NOMO-1 treated with DMSO at 0.1 percent for 48 hours (cell line): ENCODE measurements at regions not wholly inside any gene's neighbourhood (a gene's known extent, or its start where the extent isn't known, plus 50 kb on each side); places are given as distances from the start of the nearest gene placed in this dataset.
"Not testable (repeated sequence)": the region's sequence is repeated elsewhere in the genome, so short reads cannot be mapped to it uniquely, and the experiment has no call there.

Experiments used
- DNase-seq: peaks from one replicate; lab custom pipeline; 2025; ENCODE audit not compliant: unreplicated experiment; lab: John Stamatoyannopoulos, UW

DNA sequence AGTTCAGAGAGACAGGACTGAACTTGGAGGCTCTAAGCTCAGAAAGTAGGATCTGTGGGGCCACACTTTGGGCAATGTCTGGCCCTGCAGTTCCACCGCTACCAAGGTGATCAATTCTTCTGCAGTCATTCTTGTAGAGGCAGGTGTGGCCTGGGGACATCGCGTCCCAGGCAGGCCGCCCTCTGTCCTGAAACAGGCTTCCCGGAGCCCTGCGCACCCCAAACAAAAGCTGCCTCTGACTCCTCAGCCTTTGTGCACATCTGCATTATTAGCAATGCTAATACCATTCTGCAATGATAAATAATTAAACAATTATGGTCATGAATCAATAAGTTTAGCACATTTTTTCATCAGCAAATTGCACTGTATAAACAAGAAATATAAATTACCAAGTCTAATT, 160.2 kb downstream of the URI1 start:
- no peak for DNase-seq

DNA sequence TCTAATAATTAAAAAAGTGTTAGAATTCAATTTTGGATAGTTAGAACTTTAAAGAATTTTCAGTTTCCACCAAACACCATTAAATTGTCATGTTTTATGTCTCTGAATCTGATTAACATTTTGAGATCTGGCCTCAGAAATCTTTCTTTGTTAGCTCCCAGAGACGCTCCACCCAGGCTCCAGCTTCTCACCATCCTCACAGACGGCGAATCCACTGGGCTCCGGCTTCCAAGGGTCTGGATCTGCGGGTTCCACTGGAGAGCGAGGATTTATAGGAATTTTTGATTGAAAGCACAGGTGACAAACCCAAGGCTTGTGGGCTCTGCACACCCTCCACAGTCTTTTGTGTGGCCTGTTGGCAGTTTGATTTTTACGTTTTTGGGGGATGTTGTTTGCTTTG, 160.6 kb downstream of the URI1 start:
- DNase-seq: no peak

DNA sequence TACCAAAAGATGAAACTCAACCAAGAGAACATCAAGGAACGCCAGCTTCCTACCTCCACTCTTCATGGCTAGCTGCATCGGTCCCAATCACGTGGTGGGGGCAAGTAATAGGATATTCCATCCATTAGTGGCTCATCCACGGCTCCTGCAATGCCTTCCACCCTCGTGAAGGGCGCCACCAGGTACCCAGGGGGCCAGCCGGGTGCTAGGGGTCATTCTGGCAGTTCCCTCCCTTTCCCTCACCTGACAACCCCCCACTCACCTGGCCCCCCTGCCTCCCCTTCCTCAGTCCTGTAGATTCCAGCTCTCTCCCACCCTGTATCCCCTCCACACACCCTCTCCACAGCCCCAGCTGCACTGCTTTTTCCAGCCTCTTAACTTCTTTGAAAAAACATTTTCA, 161.9 kb downstream of the URI1 start:
- no peak for DNase-seq

DNA sequence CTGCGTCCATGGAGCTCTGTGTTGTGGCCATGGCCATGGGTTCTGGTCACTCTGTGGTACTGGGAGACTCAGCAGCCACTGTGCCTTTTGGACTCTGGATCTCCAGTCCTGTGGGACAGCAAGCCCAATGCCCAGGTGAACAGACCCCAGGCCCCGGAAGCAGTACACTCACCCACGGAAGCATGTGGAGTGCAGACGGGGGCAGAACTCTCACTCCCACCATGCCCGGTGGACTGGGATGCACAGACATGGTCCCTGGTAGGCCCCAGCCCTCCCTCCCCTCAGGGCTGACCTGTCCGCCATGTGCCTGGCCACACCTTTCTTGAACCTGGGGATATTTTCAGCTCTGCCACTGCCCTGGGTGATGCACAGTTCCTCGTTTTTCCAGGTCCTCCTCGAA, 163.3 kb downstream of the URI1 start:
- no peak for DNase-seq

DNA sequence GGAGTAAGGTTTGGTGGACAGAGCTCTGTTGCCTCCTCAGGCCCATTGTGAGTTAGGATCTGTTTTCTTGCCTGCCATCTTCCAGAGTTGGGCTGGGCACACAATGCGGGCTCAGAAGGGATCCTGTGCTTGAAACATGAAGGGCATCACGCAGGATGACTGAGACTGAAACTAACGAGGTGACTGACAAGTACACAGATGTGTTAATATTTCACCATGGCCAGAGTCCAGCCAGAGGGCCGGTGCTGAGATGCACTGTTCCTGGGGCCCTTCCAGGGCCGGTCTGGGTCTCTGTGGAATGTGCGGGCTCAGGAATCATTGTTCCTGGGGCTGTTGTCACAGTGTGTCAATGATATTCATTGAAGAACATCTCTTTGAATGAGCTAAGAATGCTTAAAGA, 163.7 kb downstream of the URI1 start:
- DNase-seq: no peak

DNA sequence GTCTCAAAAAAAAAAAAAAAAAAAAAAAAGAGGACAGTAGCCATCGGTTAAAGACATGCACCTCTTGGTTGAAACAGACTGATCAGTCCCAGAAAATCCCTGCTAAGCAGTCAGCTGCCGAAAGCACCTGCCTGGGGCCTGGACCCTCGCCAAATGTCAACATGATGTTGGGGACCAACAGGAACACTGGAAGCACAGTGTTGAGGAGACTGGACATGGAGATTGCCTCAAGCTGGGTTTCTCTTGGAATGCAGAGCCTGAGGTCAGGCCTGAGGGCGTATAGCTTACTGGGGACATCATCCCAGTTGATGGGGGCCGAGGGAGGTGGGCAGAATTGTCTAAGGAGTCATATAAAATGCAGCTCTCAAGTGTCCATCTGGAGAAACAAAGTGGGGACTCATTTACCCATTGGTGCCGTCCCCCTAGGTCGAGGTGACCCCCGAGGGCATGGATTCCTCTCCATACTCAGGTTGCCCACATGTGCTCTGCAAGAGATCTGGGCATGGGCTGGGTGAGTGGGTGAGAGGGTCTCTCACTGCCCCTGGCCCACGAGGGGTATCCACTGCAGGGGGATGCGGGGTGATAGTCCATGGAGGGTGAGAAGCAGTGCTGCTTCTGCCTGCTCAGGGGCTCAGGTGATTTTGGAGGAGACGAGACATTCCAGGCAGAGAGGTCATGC, 164.5 kb downstream of the URI1 start:
- DNase-seq: no peak

DNA sequence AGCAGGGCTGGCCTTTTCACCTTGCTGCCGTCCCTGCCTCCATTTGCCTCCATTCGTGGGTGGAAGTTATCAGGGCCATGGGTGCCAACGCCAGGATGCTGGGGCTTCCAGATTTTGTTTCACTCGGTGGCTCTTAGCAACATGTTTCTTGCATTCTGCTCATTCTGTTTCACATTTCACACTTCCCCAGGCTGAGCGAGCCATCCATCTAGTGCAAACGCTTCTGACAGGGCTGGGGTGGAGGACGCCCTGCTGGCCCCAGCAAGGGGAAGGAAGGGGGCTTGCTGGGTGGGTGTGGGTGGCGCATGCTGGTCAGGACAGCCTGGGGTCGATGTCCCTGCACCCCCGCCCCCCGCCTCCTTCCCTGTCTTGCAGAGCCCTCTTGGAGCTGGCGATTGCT, 165.2 kb downstream of the URI1 start:
- DNase-seq: no peak

DNA sequence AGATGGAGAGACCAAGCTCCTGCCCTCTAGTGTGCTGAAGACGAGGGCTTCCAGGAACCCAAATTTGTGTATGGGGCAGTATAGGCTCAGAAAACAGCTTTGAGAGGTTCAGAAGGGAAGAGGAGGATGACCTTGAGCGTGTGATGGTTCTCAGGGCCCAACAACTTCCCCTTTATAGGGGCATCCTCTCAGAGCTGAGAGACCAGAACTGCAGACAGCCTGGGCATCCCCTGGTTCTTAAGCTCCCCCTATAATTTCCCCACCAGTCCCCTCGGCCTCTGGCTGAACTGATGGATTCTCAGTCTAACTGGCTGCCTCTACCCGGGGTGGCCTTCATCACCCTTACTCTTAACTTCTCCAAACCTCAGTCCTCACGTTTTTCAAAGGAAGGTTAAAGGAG, 167.5 kb downstream of the URI1 start:
- no peak for DNase-seq

DNA sequence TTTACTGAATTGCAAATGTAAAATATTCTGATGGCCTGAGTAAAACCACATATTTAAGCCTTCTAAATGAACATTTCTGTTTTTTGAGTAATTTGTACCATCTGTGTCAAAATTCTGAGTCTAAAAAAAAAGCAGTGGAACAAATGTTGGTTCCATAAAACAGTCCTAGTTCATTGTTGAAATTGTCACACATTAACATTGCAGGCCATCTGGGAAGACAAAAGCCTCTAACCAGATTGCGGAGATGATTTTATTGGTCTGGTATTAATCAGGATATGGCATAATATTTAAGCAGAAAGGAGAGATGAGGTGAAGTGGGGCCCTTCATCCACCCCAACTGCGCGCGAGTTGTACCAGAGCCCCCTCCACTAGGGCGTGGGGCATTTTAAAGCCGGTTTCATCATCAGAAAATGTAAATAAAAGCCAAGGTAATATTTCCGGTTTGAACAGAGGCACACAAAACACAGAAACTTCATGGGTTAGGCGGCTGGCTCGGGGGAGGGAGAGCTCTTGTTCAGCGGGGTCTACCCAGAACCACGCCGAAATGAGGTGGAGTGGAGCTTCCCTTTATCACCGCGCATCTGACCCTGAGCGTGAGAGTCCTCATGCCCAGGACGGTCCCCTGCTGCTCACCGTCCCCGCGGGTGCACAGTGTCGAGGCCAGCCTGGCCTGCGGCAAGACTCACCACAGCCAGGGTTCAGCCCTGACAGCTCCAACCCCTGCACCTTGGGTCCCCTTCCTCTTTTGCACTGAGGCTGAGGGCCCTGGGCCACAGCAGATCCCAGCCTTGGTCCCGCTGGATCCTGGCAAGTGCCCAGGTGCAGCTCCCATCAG, 169.2 kb downstream of the URI1 start:
- DNase-seq: no peak

DNA sequence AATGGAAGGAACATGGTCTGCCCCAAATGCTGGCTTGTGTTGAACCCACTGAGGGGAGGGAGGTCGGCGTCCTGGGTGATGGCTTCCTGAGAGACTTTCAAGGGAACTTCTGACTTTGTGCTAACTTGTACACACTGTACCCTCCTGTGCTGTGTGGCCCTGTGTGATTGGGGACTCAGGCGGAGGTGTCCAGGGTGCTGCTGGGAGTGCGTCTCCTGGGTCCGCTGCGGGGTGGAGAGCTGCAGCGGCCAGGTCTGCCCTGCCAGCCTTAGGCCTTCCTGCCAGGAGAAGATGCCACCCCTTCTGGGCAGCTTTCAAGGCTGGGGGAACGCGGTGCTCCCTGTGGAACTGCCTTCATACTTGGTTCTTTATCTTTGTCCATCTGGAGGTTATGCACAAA, 170.1 kb downstream of the URI1 start:
- DNase-seq: no peak

DNA sequence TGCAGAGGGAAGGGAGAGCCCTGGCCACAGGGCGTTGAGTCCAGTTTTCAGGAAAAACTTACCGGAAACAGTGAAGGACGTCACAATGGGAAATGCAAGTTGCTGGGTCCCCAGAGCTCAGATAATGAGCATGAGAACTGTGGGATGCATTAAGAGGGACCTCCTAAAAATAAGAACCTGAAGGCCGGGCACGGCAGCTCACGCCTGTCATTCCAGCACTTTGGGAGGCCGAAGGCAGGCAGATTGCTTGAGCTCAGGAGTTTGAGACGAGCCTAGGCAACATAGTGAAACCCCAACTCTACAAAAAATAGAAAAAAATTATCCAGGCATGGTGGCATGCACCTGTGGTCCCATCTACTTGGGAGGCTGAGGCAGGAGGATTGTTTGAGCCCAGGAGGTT, 170.6 kb downstream of the URI1 start:
- no peak for DNase-seq

DNA sequence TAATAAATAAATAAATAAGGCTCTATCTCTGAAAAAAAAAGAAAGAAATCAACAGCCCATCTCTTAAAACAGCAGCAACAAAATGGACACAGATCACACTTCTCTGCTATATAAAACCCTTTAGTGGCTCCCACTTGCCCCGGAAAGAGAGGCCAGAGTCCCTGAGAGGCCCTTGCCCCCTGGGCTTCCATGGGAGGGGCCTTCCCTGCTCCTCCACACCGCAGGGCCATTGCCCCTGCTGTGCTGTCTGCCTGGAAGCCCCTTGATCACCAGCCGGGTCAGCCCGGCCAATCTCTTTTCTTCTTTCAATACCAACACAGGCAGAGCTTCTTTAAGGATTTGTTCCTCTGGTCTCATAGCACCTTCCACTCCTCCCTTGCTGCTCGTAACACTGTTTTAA, 171.1 kb downstream of the URI1 start:
- DNase-seq: no peak

DNA sequence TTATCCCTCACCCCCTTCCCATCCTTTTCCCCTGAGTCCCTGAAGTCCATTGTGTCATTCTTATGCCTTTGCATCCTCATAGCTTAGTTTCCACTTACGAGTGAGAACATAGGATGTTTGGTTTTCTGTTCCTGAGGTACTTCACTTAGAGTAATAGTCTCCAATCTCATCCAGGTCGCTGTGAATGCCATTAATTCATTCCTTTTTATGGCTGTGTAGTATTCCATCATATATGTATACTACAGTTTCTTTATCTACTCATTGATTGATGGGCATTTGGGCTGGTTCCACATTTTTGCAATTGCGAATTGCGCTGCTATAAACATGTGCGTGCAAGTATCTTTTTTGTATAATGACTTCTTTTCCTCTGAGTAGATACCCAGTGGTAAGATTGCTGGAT, 172.1 kb downstream of the URI1 start:
- DNase-seq: not testable (repeated sequence)

DNA sequence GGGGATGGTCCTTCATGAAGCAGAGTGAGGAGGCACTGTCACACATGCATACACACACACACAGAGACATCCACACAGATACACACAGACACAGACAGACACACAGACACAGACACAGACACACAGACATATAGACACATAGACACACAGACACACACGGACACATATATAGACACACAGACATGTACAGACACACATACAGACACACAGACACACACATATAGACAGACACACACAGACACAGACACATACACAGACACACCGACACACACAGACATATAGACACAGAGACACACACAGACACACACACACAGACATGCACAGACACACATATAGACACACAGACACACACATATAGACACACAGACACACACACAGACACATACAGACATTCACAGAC, 173.9 kb downstream of the URI1 start:
- DNase-seq: no peak

DNA sequence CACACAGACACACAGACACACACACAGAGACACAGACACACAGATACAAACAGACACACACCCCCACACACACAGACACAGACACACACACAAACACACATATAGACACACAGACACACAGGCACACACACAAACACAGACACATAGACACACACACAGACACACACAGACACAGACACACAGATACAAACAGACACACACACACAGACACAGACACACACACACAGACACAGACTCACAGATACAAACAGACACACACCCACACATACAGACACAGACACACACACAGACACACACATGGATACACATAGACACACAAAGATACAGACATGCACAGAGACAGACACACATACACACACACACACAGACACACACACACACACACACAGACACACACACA, 174.5 kb downstream of the URI1 start:
- no peak for DNase-seq

DNA sequence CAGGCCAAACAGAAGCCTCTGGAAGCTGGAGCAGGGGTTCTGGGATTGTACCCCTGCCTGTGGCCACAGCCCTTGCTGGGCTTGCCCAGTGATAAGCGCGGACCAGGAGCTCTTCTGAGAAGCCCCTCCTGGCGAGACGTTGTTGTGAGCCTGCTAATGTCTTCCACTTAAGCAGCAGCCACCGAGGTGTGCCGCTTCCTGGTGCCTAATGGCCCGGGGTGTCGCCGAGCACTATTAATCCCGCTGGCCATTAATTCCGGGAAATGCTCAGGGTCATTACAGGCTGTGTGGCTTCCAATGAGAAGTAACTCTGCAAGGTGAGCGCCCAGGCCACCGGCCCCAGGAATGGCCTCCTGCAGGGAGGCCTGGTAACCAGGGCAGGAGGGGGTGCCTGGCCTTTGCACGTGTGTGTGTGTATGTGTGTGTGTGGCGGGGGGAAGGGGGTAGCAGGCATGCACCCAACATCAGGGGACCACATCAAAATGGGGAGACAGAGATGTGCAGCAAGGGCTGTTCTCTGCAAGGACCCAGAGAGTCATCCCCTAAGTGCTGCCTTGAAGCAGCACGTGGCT, 175.0 kb downstream of the URI1 start:
- DNase-seq: no peak

DNA sequence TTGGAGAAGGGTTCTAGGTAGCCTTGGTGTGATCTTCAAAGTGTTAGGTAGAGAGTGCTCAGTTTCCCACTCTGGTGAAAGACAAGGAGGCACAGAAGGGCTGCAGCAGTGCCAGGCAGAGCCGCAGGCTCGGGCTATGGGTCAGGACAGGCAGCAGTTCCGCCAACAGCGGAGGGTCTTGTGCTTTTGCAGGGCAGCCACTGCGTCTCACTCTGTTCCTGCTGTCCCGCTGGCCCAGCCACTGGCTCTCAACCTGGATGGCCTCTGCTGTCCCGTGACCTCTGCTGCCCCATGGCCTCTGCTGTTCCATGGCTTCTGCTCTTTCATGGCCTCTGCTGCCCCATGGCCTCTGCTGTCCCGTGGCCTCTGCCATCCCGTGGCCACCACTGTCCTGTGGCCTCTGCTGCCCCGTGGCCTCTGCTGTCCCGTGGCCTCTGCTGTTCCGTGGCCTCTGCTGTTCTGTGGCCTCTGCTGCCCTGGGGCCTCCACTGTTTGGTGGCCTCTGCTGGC, 175.7 kb downstream of the URI1 start:
- DNase-seq: no peak

DNA sequence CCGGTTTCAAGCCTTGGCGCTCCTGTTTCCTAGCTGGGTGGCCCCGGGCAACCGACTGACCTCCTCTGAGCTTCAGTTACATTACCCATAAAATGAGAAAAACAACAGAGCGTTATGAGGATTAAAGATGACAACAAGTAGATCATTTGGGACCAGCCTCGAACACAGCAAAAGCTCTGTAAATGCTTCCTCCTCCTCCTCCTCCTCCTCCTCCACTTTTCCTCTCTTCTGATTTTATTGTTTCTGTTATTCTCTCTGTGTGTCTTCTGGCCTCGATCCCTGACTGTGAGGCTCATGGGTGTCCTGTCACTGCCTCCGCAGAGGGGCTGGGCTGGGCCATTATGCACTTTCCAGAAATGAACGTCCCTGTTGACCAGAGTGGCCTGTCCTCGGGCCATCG, 176.2 kb downstream of the URI1 start:
- no peak for DNase-seq

DNA sequence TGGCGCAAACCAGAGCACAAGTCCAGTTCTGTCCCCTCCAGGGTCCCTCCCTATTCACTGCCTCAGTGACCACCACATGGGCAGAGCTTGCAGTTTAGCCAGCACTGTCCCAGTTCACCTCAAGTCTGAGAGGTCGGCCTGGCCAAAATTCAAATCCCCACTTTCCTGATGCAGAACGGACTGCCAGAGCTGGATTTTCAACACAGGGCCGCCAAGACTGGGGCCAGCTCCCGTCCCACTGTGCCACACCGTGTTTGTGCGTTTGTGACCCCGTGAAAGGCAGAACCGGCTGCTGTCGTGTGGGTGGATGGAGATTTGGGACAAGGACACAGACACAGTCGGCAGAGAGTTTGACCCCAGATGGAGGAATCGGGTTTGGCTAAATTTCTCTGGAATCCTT, 176.7 kb downstream of the URI1 start:
- no peak for DNase-seq

DNA sequence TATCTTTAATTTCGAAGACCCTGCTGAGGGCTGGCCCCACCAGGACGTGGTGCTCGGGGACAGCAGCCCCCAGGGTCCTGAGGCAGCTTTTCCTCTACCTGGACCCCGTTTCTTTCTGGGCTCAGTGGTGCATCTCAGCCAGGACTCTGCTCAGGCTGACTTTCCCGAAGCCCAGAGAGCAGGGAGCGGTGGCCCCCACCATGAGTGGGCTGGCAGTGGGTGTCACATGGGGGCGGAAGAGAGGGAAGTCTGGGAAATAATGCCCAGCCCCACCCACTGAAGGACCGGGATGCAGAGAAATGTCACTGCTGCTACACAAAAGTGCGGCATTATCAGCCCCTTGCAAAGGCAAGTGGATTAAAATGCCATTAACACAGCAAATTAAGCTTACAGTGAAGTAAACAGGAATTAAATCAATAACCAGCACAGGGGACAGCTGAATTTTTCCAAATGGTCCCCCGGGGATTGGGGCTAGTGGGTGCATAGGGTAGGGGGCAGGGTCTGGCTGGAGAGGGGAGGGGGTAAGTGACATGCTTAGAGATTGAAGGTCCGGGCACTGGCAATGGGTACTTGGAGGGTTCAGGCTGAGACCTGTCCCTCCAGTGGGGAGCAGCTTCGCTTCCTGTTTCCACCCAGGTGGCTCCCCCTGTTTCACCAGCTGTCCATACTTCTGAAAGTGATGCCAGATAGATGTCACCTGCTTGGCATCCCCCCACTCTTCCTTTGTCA, 177.3 kb downstream of the URI1 start:
- no peak for DNase-seq

DNA sequence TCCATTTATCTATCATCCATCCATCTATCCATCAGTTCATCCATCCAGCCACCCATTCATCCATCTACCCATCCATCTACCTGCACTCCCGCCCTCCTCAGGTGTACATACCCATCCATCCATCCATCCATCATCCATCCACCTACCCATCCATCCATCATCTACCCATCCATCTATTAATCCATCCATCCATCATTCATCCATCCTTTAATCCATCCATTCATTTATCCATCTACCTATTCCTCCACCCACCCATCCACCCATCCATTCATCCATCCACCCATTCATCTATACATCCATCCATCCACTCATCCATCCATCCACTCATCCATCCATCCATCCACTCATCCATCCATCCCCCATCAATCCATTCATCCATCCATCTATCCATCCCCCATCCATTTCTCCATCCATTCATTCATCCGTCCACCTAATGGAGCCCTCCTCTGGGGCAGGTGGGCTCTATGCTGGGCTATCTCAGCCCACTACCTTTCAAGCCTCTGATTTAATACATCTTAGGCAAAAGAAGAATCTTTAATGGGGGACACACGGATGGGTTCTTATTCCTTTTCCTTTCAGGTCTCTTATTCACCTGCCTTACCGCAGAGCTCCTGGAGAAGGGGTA, 178.9 kb downstream of the URI1 start:
- DNase-seq: no peak
